AG04449 (cell line): ENCODE measurements at regions not wholly inside any gene's neighbourhood (a gene's known extent, or its start where the extent isn't known, plus 50 kb on each side); places are given as distances from the start of the nearest gene placed in this dataset.

Experiments used
- CTCF ChIA-PET: fragments of 350-600 bp; formaldehyde crosslinking; extraction: SDS; loops from one replicate; lab custom pipeline; 2021; ENCODE audit warnings: antibody characterized with exemption; lab: Yijun Ruan, JAX
- POLR2A ChIA-PET: fragments of 400-600, 350-600 bp; formaldehyde crosslinking; extraction: SDS; loops from one replicate; lab custom pipeline; 2020; ENCODE audit warnings: antibody characterized with exemption, inconsistent platforms; lab: Yijun Ruan, JAX
- DNase-seq: peaks from one replicate; pipeline ENCODE4 v3.0.0-alpha.2; 2010; ENCODE audit warnings: low read depth, low spot score
- H3K4me3 ChIP-seq: 2 replicates; pipeline ENCODE4 v1.5.1; 2011; ENCODE audit warnings: low read depth, mild to moderate bottlenecking, control low read depth, low read length
- CTCF ChIP-seq: IDR thresholded peaks from one replicate; pipeline ENCODE4 v1.5.1; 2011; ENCODE audit warnings: mild to moderate bottlenecking, moderate library complexity, low read length, control low read depth, inconsistent platforms; ENCODE audit not compliant: insufficient read depth; ENCODE audit errors: missing control alignments

GRCh38 chrX:140099221-140099620, 133.9 kb upstream of the CXorf66 start:
- ChIA-PET CTCF (no interaction called here), POLR2A (no interaction called here)
- no peak overlapping the region for H3K4me3 ChIP-seq
- TF ChIP-seq CTCF, result no peak
- no peak for DNase-seq

- H3K4me3 ChIP-seq, result no peak overlapping the region
- POLR2A ChIA-PET, result no interaction called here
These were observed 126.8 kb upstream of the CXorf66 start for GRCh38 chrX:140092121-140092520.

GRCh38 chrX:140091125-140091886, 126.0 kb upstream of the CXorf66 start:
- POLR2A ChIA-PET, result no interaction called here
- no peak for TF ChIP-seq CTCF
- H3K4me3 ChIP-seq, result peak overlapping the region; percentile 34
- no peak for DNase-seq
- CTCF ChIA-PET, result no interaction called here

More at GRCh38 chrX:140092121-140092520, 126.8 kb upstream of the CXorf66 start:
- CTCF ChIA-PET, result no interaction called here
- no peak for TF ChIP-seq CTCF
- no peak for DNase-seq

- peak overlapping the region; percentile 23; the same call in 1 of the 2 replicates for H3K4me3 ChIP-seq
- POLR2A ChIA-PET, result no interaction called here
- no peak for TF ChIP-seq CTCF
- CTCF ChIA-PET, result no interaction called here
- DNase-seq, result no peak
These were observed 125.4 kb upstream of the CXorf66 start for GRCh38 chrX:140090800-140091124.

GRCh38 chrX:140088438-140088837, 123.1 kb upstream of the CXorf66 start:
- ChIA-PET POLR2A (no interaction called here), CTCF (no interaction called here)
- no peak for TF ChIP-seq CTCF
- no peak overlapping the region for H3K4me3 ChIP-seq
- DNase-seq, result no peak

GRCh38 chrX:140087875-140088274, 122.6 kb upstream of the CXorf66 start:
- CTCF ChIA-PET, result no interaction called here

More at GRCh38 chrX:140087875-140088274, 122.6 kb upstream of the CXorf66 start:
- no peak for TF ChIP-seq CTCF
- DNase-seq, result no peak
- H3K4me3 ChIP-seq, result no peak overlapping the region
- POLR2A ChIA-PET, result no interaction called here
